HG03432 (cell line): ENCODE measurements at regions not wholly inside any gene's neighbourhood (a gene's known extent, or its start where the extent isn't known, plus 50 kb on each side); places are given as distances from the start of the nearest gene placed in this dataset.
"Not testable (repeated sequence)": the region's sequence is repeated elsewhere in the genome, so short reads cannot be mapped to it uniquely, and the experiment has no call there.

Experiments used
- ATAC-seq: cut with Tn5 transposase; IDR thresholded peaks from one replicate; pipeline ENCODE4 v1.9.1; 2021; ENCODE audit warnings: mild to moderate bottlenecking, moderate library complexity; ENCODE audit not compliant: unreplicated experiment

GRCh38 chr21:7828260-7828659 is 2693.1 kb upstream of the TPTE start:
- ATAC-seq: not testable (repeated sequence)

- ATAC-seq: not testable (repeated sequence)
Measured at GRCh38 chr21:7829411-7829810, 2692.0 kb upstream of the TPTE start.

- ATAC-seq: not testable (repeated sequence)
Measured at GRCh38 chr21:7837315-7837714, 2684.1 kb upstream of the TPTE start.

- not testable (repeated sequence) for ATAC-seq
Measured at GRCh38 chr21:7853426-7853825, 2668.0 kb upstream of the TPTE start.

- ATAC-seq: not testable (repeated sequence)
Measured at GRCh38 chr21:7853836-7854235, 2667.5 kb upstream of the TPTE start.
